Tibial nerve (tissue), 3 donors: ENCODE measurements at regions not wholly inside any gene's neighbourhood (a gene's known extent, or its start where the extent isn't known, plus 50 kb on each side); places are given as distances from the start of the nearest gene placed in this dataset.

ENCODE experiments used
- POLR2A ChIP-seq, 2 donors: fragments of 450-650 bp; IDR thresholded peaks; one replicate each; pipeline ENCODE4 v1.6.1; 2017; ENCODE audit warnings: antibody characterized with exemption in 2 of 2, mild to moderate bottlenecking in 2 of 2, moderate library complexity in 2 of 2
- TF ChIP-seq, protein P1 (sequence below), 5 experiments: fragments of 200-600 bp in 3 of 5; fragments of 450-650 bp in 2 of 5; sonication (generic) in 3 of 5; IDR thresholded peaks; one replicate each; pipeline ENCODE4 v1.5.1; 2016 to 2019; ENCODE audit warnings: antibody characterized with exemption in 5 of 5, mild to moderate bottlenecking in 3 of 5, moderate library complexity in 2 of 5

- TF ChIP-seq, protein P1, sequence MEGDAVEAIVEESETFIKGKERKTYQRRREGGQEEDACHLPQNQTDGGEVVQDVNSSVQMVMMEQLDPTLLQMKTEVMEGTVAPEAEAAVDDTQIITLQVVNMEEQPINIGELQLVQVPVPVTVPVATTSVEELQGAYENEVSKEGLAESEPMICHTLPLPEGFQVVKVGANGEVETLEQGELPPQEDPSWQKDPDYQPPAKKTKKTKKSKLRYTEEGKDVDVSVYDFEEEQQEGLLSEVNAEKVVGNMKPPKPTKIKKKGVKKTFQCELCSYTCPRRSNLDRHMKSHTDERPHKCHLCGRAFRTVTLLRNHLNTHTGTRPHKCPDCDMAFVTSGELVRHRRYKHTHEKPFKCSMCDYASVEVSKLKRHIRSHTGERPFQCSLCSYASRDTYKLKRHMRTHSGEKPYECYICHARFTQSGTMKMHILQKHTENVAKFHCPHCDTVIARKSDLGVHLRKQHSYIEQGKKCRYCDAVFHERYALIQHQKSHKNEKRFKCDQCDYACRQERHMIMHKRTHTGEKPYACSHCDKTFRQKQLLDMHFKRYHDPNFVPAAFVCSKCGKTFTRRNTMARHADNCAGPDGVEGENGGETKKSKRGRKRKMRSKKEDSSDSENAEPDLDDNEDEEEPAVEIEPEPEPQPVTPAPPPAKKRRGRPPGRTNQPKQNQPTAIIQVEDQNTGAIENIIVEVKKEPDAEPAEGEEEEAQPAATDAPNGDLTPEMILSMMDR (IDR thresholded peaks at IDR 0.05): no peak
- TF ChIP-seq POLR2A (IDR thresholded peaks at IDR 0.05): no peak
These were observed 936.1 kb upstream of the NR2F2 start for GRCh38 chr15:95394186-95395067.
